Stimulated activated CD4-positive, alpha-beta T cell treated with anti-CD3 and anti-CD28 coated beads, Interleukin-2, amount 100 ng/mL, for 48 hours (primary cell): ENCODE measurements at regions not wholly inside any gene's neighbourhood (a gene's known extent, or its start where the extent isn't known, plus 50 kb on each side); places are given as distances from the start of the nearest gene placed in this dataset.

Experiments used
- DNase-seq, 2 donors: peaks; one replicate each; pipeline ENCODE4 v3.0.0-alpha.2; 2020

DNA sequence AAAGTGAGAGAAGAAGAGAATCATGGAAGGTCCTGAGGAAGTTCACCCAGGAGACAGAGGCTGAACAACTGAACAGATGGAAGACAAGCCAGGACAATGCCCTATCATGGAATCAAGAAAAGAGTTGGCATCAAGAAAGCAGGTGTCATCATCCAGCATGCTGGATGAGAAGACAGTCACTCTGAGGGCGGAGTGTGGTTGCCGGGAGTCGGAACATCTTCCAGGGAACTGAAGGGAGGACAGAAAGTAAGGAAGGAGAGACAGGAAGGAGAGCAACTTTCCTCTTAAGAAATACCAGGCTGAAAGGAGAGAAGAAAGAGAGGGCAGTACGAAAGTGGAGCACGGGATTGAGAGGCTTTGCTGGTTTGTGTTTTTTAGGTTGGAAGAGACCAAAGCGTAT is 654.5 kb upstream of the CELF2 start:
- DNase-seq: no peak

DNA sequence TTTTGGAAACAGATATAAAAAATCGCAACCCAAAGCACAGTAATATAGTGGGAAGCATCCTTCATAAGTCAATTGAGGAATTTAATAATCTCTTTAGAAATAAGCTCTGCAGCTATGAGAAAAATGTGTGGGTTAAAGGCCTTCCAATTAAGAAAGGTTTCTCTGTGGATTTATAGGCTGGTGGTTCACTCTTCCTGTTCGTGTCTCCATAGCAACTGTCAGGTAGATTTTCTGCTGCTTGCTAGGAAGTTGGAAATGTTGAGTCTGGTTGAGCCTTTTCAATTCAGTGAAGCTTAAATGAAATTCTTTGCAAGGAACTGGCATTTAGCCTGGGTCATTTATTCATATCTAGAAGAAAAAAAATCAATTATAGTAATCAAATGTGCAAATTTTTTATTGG is 652.8 kb upstream of the CELF2 start:
- DNase-seq: no peak

DNA sequence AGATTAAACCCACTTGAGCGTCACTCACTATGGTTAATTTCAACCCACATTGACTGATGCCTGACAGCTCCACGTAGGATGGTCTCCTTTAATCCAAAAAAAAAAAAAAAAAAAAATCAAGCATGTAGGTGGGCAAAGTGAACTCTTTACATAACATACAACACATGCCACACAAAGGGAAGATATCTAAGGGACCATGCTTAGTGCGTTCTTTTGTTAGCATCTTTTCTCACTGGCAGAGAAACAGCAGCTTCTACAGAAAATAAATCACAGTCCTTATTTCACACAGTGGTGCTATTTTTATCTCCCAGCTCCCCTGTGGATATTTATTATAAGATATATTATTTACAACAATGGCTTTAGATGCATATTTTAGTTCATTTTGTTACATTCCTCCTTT is 652.0 kb upstream of the CELF2 start:
- no peak for DNase-seq

DNA sequence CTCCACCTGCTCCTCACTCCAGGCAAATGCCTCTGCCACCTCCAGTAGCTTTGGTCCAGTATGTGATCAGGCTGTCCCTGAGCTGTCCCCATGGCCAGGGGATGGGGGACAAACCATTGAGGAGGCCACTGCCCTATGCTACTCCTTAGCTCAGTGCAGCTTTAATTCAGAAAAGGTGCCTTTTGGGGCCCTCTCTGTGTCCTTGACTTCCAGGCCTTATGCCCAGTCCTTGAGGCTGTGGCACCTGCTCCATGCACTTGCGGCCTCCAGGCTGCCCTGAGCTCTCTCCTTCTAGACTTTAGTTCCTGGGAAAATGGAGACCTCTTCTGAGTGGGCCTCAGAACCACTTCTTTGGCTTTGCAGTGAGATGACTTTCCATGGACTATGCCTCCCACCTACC is 650.8 kb upstream of the CELF2 start:
- DNase-seq: no peak

DNA sequence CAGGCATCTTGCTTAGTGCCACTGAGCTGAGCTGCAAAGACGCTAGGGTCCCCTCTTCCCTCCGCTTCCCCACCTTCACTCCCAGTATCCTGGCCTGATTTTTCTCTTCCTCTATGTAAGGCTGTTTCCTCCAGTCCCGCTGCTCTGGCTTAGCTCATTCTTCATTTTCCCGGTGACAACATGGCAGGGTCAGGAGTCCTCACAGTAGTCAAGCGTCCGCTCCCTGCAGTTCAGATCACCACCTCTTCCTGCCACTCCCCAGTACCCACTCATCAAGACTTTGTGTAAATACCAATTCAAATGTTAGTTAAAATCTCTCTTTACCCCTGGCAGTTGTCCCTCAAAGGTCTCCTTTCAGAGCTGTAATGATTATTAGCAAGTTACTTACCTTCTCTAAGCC is 650.4 kb upstream of the CELF2 start:
- DNase-seq: no peak

DNA sequence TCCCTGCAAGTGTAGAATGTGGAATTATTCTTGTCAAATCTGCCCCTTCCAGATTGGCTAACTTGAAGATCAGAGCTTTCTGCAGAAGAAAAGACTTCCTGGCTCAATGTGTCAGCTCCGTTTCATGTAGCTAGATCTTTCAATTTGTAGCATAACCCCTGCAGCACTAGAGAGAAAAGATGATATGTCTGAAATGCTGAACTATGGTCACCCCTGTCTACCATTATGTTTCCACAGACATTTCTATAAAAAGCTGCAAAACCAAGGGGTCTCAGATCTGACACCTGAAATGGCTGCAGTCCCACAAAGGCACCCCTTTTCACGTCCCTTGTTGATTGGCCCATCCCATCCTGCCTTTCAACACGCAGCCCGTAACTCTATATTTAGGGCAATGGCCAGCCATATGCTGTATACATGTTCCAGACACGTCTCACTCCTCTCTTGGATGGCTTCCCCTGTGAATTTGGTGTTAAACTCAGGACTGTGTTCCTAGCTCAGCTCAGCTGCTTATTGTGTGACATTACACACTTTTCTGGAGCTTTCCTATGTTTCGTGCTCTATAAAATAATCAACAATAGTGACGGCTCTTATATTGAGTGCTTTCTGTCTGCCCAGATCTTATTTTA is 648.6 kb upstream of the CELF2 start:
- DNase-seq: no peak

DNA sequence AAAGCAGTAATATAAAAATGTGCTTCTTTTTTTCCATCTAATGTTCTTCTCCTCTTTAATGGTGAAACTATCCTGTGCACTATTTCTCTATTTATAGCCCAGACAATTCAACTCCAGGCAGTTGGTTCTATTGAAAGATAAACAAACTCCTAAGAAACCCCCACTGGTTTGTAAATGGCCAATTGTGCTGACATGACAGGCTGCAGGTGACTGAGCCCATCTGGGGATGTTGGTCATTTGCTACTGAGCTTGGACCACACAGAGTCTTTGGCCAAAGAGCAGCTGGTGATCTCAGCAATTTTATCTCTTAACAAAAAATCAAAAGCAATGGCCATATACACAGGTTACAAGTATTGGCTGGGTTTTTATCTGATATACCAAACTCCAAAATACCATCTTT is 631.8 kb upstream of the CELF2 start:
- DNase-seq: no peak

DNA sequence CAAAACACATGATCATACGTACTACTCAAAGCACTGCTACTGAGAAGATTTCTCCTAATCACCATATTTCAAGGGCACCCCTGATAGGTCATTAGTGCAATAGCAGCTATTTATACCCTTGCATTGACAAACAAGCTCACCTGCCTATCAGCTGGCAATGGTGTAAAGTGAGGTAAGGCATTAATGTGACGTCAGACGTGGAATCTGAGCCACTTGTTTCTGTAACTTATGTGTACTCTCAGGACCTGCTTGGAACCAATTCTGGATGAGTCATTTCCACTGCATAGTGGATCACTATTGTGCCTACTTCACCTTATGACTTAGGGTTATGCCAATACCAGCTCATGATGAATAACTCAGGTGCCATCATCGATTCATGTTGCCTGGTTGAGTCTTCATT is 628.5 kb upstream of the CELF2 start:
- DNase-seq: no peak

DNA sequence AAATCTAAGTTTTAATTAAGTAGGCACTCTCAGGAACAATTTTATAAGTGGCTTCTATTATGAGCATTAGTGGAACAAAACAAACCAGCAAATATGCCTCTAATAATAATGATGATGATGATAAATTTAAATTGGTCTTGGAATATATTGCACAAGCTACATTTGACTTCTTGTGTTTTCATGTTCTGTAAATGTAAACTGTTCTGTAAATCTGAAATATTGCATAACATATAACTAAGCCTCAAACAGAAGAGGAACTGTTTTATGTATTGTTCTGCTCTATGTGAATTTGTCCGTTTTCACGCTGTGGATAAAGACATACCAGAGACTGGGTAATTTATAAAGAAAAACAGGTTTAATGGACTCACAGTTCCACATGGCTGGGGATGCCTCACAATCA is 625.2 kb upstream of the CELF2 start:
- DNase-seq: no peak

DNA sequence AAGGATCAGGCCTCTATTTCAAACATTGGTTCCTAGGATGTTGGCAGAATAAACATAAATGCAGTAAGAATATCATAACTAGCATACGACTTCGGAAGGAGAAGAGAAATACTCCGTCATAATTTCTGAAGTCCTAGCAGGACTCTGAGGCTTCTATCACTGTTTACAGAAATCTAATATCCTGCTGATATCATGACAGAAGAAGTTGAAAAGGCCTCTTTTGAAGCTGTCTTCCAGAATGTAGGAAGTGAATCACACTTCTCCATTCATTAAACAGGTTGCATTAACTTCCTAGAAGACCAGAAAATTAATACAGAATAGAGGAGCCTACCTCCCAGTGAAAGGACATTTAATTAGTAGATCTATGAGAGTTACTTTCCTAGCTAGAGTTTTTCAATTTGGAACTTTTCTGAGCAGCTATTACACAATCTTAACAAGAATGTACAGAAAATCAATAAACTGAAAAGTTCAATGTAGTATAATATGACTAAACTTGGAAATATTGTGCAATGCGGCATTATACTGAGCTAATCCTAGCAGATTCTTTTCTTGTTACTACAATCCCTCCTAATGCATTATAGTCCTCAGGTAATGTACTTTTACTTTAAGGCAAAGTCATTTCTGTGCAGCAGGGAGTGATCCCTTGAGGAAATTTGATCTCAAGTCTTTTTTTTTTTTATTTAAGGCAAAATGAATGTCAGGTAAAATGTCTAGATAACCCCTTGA is 622.6 kb upstream of the CELF2 start:
- DNase-seq: no peak

DNA sequence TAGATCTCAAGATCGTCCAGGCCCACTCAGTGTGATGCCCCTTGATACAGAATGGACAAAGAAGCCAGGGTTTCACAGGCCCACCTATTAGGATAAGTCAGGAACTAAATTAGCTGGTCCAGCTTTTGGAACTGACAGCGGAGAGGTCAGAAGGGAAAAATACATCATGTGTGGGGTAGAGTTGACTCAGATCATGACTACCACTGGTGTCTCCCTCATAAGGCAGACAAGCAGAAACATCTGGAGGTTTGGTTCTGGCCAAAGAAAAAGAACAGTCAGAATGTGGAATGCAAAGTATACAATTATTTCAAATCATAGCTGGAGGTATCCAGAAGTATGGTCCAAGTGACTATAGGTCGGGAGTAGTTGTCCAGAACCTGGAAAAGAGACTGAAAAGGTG is 621.1 kb upstream of the CELF2 start:
- no peak for DNase-seq

DNA sequence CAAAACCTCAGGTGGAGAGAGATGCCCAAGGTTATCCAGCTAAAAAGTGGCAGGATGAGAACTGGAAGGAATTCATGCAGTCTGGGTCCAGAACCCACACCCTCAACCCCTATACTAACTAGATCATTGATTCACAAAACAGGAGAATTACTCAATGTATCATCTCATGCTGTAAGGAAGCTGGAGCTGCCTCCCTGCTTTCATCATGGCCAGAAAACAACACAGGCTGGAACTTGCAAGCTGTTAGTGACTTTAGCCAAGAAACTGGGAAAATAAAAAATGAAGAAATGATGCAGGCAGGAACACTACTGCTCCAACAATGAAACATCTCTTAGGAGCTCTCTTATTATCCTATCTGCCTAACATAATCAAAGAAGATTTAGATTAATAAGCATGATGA is 619.8 kb upstream of the CELF2 start:
- DNase-seq: no peak

DNA sequence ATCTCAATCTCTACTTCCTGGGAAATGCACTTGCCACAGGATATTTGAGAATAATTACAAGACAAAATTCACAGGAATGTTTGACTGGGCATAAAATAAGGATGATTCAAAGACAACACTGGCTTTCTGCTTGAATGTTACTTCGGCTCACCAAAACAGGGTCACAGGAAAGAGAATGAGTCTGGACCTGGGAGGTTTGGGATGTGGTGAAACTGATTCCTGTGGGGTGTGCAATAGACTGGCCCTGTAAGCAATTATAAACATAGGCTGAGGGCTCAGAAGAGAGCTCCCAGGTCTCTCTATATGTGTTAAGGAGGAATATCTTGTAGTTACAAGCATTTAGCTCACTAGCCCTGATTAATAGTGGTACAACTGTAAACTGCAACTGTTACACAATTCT is 613.9 kb upstream of the CELF2 start:
- no peak for DNase-seq

DNA sequence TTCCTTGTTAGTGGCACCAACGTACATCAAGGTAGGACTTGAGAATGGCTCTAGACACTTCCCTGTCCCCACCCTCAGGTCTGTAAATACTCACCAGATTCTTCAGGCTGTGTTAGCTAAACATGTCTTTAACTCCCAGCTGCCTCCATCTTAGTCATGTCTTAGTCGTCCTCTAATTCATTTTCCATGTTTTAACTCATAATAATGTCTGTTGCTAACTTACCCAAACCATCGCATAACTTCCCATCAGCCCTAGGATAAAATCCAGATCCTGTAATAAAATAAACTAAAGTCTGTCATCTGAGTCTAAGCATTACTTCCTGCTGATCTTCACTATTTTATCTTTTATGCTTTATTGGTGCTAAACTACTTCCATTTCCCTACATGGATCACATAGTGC is 600.0 kb upstream of the CELF2 start:
- no peak for DNase-seq

DNA sequence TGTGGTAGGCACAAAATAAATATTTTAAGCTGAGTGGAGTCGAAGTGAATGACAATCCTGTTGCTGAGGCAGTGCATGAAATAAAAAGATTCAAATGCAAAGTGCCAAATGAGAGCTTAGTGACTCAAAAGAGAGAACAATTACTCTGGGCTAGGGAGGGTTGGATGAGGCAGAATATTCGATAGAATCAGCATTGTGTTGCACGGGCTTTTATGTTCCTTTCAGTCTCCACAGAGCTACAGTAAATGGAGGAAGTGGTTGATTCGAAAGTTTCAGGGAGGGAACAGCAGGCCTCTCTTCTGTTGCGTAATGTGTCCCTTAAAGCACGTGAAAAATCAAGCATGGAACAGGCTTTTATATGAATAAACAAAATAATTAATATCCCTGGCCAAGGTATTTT is 599.3 kb upstream of the CELF2 start:
- no peak for DNase-seq

DNA sequence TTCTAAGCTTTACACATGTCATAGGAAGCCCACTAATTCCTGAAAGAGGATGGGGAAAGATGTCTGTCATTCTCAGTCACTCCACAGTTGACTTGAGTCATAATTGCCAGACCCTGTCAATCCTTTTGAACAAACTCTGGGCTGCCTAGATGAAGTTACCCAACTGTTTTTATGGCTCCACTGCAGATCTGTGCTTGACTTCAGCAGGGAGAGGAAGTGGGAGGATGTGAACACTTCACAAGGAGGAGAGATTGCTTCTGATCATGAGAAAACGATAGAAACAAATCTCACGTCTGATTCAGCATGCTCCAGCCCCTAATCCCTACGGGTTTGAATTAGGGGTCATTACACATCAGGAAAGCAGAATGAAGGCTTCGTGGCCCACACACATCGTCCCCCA is 596.6 kb upstream of the CELF2 start:
- no peak for DNase-seq

DNA sequence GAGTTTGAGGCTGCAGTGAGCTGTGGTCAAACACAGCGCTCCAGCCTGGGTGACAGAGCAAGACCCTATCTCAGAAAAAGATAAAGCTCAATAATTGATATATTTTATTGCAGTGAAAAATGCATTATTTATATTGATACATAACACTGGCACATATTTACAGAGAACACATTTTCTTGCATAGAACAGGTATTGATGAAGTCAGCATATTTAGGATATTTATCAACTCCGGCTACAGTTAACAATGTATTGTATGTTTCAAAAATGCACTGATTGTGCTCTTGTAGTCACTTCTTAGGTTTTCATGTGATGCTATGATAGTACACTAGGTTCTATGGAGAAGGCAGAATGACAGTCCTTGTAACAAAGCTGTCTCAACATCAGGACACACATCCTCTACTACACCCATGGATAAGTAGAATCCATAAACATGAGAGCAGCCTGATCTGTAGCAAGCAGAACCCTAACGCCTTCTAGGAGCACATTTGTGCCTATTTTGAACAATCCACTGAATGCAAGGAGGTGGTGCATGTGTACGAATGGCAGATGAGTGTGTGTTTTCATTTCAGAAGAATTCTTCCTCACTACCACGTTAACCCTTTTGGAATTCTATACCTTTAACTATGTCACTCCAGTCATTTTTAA is 586.1 kb upstream of the CELF2 start:
- DNase-seq: no peak

DNA sequence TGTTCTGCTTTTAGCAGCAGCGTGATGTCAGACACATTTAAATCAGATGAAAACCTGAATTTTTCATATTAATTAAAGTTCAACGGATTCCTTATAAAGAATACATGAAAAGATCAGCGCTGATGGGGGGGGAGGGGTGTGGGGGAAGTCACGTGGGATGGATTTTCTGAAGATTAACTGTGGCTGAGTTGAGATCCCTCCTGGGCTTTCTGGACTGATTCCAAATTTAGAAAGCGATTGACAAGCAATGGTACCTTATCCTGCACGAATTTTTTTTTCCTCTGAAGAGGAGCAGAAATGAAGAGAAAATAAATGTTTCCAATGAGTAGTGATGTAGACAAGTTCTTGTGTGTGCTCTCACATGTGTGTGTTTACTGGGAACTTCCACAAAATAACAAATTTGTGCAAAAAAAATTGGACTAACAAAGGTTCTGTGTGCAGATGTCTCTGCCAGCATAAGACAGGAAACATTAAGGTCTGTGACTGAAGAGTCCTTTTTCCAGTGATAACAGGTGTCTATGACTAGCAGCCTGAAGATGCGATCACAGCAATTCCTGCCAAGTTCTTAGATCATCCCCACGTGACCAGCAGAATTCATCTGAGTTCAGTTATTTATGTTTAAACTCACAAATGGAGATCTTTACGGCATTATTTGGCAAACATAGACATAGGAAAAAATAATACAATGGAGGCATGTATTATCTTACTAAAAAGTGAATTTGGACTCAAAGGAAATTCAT is 585.2 kb upstream of the CELF2 start:
- no peak for DNase-seq

DNA sequence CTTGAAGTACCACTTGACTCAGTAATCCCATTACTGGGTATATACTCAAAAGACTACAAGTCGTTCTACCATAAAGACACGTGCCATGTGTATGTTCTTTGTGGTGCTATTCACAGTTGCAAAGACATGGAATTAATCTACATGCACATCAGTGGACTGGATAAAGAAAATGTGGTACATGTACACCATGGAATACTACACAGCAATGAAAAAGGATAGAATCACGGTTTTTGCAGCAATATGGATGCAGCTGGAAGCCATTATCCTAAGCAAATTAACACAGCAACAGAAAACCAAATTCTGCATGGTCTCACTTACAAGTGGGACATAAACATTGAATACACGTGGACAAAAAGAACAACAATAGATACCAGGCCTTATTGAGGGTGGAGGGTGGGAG is 583.4 kb upstream of the CELF2 start:
- DNase-seq: no peak

DNA sequence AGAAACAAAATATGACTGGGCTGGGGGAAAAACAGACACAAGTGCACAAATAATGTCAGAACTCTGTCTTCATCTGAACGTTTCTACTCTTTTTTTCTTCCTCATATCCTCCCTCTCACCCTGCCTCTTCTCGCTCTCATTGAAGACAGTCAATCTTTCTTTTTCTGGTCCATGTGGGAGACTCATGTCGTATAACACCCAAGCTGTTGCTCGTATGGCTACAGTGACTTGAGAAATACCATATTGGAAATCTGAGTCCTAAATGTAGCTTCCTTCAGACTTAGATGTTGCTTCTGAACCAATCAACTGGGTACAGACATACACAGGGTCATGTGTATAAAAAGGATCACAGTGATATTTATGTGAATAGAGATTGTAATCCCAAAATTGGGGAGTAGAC is 579.8 kb upstream of the CELF2 start:
- DNase-seq: no peak

DNA sequence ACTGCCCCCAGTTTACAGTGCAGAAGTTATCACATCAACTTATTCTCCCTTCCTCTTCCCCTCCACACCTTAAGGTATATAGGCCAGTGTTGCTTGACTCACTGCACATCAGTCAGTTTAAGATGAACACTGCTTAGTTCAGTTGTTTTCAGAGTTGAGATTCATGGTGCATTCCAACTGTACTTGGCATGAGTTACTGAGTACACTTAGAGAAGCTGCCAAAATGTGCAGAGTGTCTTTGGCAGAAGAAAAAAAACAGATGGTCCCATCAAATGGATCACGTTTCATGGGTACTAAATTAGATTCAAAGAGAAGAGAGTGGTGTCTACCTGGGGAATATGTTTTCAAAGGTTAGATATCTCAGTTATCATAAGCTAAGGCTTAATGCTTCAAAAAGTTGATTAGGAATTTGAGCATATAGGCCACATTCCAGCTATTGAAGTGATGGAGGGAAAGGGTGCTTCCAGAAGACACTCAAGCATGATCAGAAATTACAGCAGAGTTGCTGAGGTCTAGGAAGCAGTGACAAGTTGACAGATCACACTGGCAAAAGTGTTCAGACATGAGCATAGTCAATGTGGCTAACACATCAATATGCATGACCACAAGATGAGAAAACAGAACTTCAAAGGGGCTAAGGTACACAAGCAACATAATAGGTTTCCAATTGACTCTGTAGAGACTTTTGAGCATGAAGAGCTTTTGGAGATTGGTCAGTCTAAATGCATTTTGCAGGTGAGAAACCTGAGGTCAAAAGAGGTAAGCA is 579.2 kb upstream of the CELF2 start:
- no peak for DNase-seq

DNA sequence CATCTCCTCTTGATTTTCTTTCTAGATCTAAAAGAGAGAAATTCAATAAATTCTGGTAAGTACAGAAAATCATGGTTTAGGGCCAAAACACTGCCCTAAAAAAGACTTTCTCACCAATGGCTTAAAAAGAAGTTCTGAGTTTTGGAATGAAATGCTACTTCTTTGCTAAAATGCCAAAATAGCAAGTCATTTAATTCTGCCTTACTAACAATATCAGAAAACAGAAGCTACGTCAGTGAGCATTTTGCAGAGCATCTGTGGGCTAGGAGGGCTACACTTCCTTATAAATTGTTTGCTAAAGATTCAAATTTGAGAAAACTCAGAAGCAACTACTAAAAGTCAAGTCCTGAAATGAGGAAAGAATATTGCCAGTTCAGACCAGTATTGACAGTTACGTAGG is 560.8 kb upstream of the CELF2 start:
- no peak for DNase-seq

DNA sequence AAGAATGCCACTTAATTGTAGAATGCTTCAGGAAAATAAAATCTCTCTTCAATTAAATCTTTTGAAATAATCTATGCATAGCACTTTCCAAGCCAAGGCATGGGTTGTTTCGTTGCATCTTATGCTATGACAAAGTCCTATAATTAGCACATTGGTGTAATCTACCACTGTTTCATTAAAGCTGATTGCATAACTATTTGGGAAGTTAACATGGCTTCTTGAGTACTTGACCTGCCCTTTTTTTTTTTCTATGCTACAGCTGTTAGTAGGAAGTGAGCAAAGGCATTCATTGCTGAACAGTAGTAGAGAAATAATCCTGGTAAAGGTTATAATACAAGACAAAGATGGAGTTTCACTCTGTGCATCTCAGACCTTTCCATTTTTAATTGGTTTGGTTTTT is 557.2 kb upstream of the CELF2 start:
- DNase-seq: no peak
